LNCAP (cell line): ENCODE measurements at regions not wholly inside any gene's neighbourhood (a gene's known extent, or its start where the extent isn't known, plus 50 kb on each side); places are given as distances from the start of the nearest gene placed in this dataset.

Source experiments
- CTCF ChIP-seq: fragments of 450-650 bp; IDR thresholded peaks from 2 replicates; pipeline ENCODE4 v1.5.1; 2017; ENCODE audit warnings: mild to moderate bottlenecking

GRCh38 chr6:130558131-130558530 is 192.3 kb downstream of the TMEM200A start:
- TF ChIP-seq CTCF, result no peak

- no peak for TF ChIP-seq CTCF
Measured at GRCh38 chr6:130559166-130559565, 193.3 kb downstream of the TMEM200A start.

- no peak for TF ChIP-seq CTCF
Measured at GRCh38 chr6:130560231-130560630, 194.4 kb downstream of the TMEM200A start.

- TF ChIP-seq CTCF, result no peak
Measured at GRCh38 chr6:130565696-130566095, 199.9 kb downstream of the TMEM200A start.

- no peak for TF ChIP-seq CTCF
Measured at GRCh38 chr6:130574146-130574545, 208.3 kb downstream of the TMEM200A start.

- no peak for TF ChIP-seq CTCF
Measured at GRCh38 chr6:130575557-130575956, 209.7 kb downstream of the TMEM200A start.

- TF ChIP-seq CTCF, result no peak
Measured at GRCh38 chr6:130575971-130576370, 210.2 kb downstream of the TMEM200A start.

- no peak for TF ChIP-seq CTCF
Measured at GRCh38 chr6:130577178-130577919, 211.5 kb downstream of the TMEM200A start.
